GM10266 (cell line): ENCODE measurements at regions not wholly inside any gene's neighbourhood (a gene's known extent, or its start where the extent isn't known, plus 50 kb on each side); places are given as distances from the start of the nearest gene placed in this dataset.

Source experiments
- DNase-seq: peaks from one replicate; pipeline ENCODE4 v3.0.0; 2012; ENCODE audit errors: extremely low spot score
- CTCF ChIP-seq: IDR thresholded peaks from 2 replicates; pipeline ENCODE4 v1.5.1; 2012; ENCODE audit warnings: mild to moderate bottlenecking, low read depth; ENCODE audit not compliant: control insufficient read depth, insufficient read depth; ENCODE audit errors: missing control alignments

GRCh38 chr13:87087741-87088140 lies 583.4 kb upstream of the SLITRK5 start:
- DNase-seq, result no peak
- no peak for TF ChIP-seq CTCF

- DNase-seq, result no peak
- TF ChIP-seq CTCF, result no peak
Measured at GRCh38 chr13:87089391-87089790, 581.8 kb upstream of the SLITRK5 start.

GRCh38 chr13:87093399-87093798 lies 577.8 kb upstream of the SLITRK5 start:
- TF ChIP-seq CTCF, result no peak
- no peak for DNase-seq

GRCh38 chr13:87094646-87095045 lies 576.5 kb upstream of the SLITRK5 start:
- DNase-seq, result no peak
- TF ChIP-seq CTCF, result no peak

- no peak for DNase-seq
- TF ChIP-seq CTCF, result no peak
Measured at GRCh38 chr13:87100431-87100830, 570.7 kb upstream of the SLITRK5 start.

- DNase-seq, result no peak
- no peak for TF ChIP-seq CTCF
Measured at GRCh38 chr13:87107651-87108050, 563.5 kb upstream of the SLITRK5 start.

GRCh38 chr13:87120476-87120875 lies 550.7 kb upstream of the SLITRK5 start:
- DNase-seq, result no peak
- TF ChIP-seq CTCF, result no peak
